ENCODE measurements at regions not wholly inside any gene's neighbourhood (a gene's known extent, or its start where the extent isn't known, plus 50 kb on each side); places are given as distances from the start of the nearest gene placed in this dataset.

GRCh38 chr16:13392341-13392740 lies 490.9 kb downstream of the SHISA9 start:
- DNase-seq (ENCODE audit: insufficient read length, low spot score) (no peak), FAIRE-seq (no peak)

GRCh38 chr16:13393816-13394215 lies 492.4 kb downstream of the SHISA9 start:
- FAIRE-seq (no peak), DNase-seq (ENCODE audit: insufficient read length, low spot score) (no peak)

GRCh38 chr16:13394488-13394887 lies 493.1 kb downstream of the SHISA9 start:
- DNase-seq (ENCODE audit: insufficient read length, low spot score) (no peak), FAIRE-seq (no peak)

GRCh38 chr16:13397126-13397525 lies 495.7 kb downstream of the SHISA9 start:
- FAIRE-seq (no peak), DNase-seq (ENCODE audit: insufficient read length, low spot score) (no peak)

GRCh38 chr16:13401641-13402040 lies 500.2 kb downstream of the SHISA9 start:
- FAIRE-seq, result no peak
- no peak for DNase-seq (ENCODE audit: insufficient read length, low spot score)

- FAIRE-seq (no peak), DNase-seq (ENCODE audit: insufficient read length, low spot score) (no peak)
Observed at GRCh38 chr16:13402601-13403000, 501.2 kb downstream of the SHISA9 start.

- no peak for FAIRE-seq
Observed at GRCh38 chr16:13403326-13403725, 501.9 kb downstream of the SHISA9 start.

GRCh38 chr16:13414154-13414553 lies 505.8 kb upstream of the ERCC4 start:
- FAIRE-seq (no peak), DNase-seq (ENCODE audit: insufficient read length, low spot score) (no peak)

More at GRCh38 chr16:13403326-13403725, 501.9 kb downstream of the SHISA9 start:
- DNase-seq (ENCODE audit: insufficient read length, low spot score), result no peak

- DNase-seq (ENCODE audit: insufficient read length, low spot score) (no peak), FAIRE-seq (no peak)
Observed at GRCh38 chr16:13419589-13419988, 500.4 kb upstream of the ERCC4 start.

- FAIRE-seq (no peak), DNase-seq (ENCODE audit: insufficient read length, low spot score) (no peak)
Observed at GRCh38 chr16:13421726-13422125, 498.2 kb upstream of the ERCC4 start.

GRCh38 chr16:13425836-13426235 lies 494.1 kb upstream of the ERCC4 start:
- FAIRE-seq (no peak), DNase-seq (ENCODE audit: insufficient read length, low spot score) (no peak)

GRCh38 chr16:13426269-13426668 lies 493.7 kb upstream of the ERCC4 start:
- no peak for DNase-seq (ENCODE audit: insufficient read length, low spot score)
- FAIRE-seq, result no peak

GRCh38 chr16:13426736-13427135 lies 493.2 kb upstream of the ERCC4 start:
- DNase-seq (ENCODE audit: insufficient read length, low spot score), result no peak
- no peak for FAIRE-seq

- FAIRE-seq (no peak), DNase-seq (ENCODE audit: insufficient read length, low spot score) (no peak)
Observed at GRCh38 chr16:13427943-13428342, 492.0 kb upstream of the ERCC4 start.

GRCh38 chr16:13429416-13429815 lies 490.5 kb upstream of the ERCC4 start:
- no peak for FAIRE-seq
- DNase-seq (ENCODE audit: insufficient read length, low spot score), result no peak

- DNase-seq (ENCODE audit: insufficient read length, low spot score) (no peak), FAIRE-seq (no peak)
Observed at GRCh38 chr16:13435415-13435814, 484.5 kb upstream of the ERCC4 start.

- no peak for FAIRE-seq
- no peak for DNase-seq (ENCODE audit: insufficient read length, low spot score)
Observed at GRCh38 chr16:13435873-13436474, 484.0 kb upstream of the ERCC4 start.

GRCh38 chr16:13436641-13437412 lies 483.1 kb upstream of the ERCC4 start:
- no peak for DNase-seq (ENCODE audit: insufficient read length, low spot score)
- FAIRE-seq, result no peak

- FAIRE-seq, result no peak
- no peak for DNase-seq (ENCODE audit: insufficient read length, low spot score)
Observed at GRCh38 chr16:13437413-13437795, 482.6 kb upstream of the ERCC4 start.

GRCh38 chr16:13438064-13438463 lies 481.9 kb upstream of the ERCC4 start:
- FAIRE-seq (no peak), DNase-seq (ENCODE audit: insufficient read length, low spot score) (no peak)

- FAIRE-seq (no peak), DNase-seq (ENCODE audit: insufficient read length, low spot score) (no peak)
Observed at GRCh38 chr16:13439766-13440165, 480.2 kb upstream of the ERCC4 start.

- DNase-seq (ENCODE audit: insufficient read length, low spot score), result no peak
- no peak for FAIRE-seq
Observed at GRCh38 chr16:13441675-13442074, 478.3 kb upstream of the ERCC4 start.
